ENCODE measurements at regions not wholly inside any gene's neighbourhood (a gene's known extent, or its start where the extent isn't known, plus 50 kb on each side); places are given as distances from the start of the nearest gene placed in this dataset.

DNA sequence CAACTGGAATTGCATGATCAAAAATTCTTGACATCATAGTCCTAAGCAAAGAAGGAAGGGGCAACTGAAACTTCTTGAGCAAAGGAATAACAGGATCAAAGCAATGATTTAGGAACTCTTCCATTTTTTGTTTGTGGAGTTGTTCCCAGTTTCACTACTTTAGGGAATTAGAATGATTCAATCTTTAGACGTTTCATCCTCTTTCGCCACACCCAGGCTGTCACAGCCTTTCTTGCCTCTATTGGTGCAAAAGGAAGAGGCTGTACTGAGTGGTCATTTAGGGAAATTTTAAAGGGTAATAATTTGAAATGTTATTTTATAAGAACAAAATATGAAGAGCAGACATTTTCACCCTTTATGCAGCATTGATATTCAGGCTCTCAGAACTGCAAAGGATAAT is 1026.0 kb upstream of the ARRDC3 start:
- TF ChIP-seq, protein P1, sequence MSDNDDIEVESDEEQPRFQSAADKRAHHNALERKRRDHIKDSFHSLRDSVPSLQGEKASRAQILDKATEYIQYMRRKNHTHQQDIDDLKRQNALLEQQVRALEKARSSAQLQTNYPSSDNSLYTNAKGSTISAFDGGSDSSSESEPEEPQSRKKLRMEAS (IDR thresholded peaks at IDR 0.05), result no peak
- TF ChIP-seq CEBPB (IDR thresholded peaks at IDR 0.05), result no peak
- no peak for TF ChIP-seq CREB1 (IDR thresholded peaks at IDR 0.05; ENCODE audit: low read depth)
- no peak for TF ChIP-seq TAF1 (IDR thresholded peaks at IDR 0.05; ENCODE audit: low read depth)
- no peak for TF ChIP-seq TCF12 (IDR thresholded peaks at IDR 0.05; ENCODE audit: low read depth)
